MM.1S (cell line): ENCODE measurements at regions not wholly inside any gene's neighbourhood (a gene's known extent, or its start where the extent isn't known, plus 50 kb on each side); places are given as distances from the start of the nearest gene placed in this dataset.

Experiments
- DNase-seq: peaks from one replicate; pipeline ENCODE4 v3.0.0-alpha.2; 2015
- H2AFZ ChIP-seq: fragments of 300-600 bp; sonication (generic); 2 replicates; pipeline ENCODE4 v1.6.0; 2016; ENCODE audit warnings: antibody characterized with exemption, low read length
- H3F3A ChIP-seq: fragments of 300-600 bp; sonication (generic); 2 replicates; pipeline ENCODE4 v1.6.1; 2016; ENCODE audit warnings: mild to moderate bottlenecking, antibody characterized with exemption, low read length, moderate library complexity, mixed read lengths; ENCODE audit not compliant: insufficient read depth
- H3K27ac ChIP-seq: fragments of 300-600 bp; sonication (generic); 2 replicates; pipeline ENCODE4 v1.5.1; 2016; ENCODE audit warnings: mild to moderate bottlenecking, low read length
- H3K27me3 ChIP-seq: fragments of 300-600 bp; sonication (generic); replicated peaks from 2 replicates; pipeline ENCODE4 v1.6.0; 2016; ENCODE audit warnings: low read length; ENCODE audit not compliant: insufficient read depth
- H3K36me3 ChIP-seq: fragments of 300-600 bp; sonication (generic); replicated peaks from 2 replicates; pipeline ENCODE4 v1.6.1; 2016; ENCODE audit warnings: mild to moderate bottlenecking, low read length, mixed read lengths; ENCODE audit not compliant: insufficient read depth
- H3K4me1 ChIP-seq: fragments of 300-600 bp; sonication (generic); 2 replicates; pipeline ENCODE4 v1.6.1; 2016; ENCODE audit warnings: low read length, mixed read lengths
- H3K4me2 ChIP-seq: fragments of 300-600 bp; sonication (generic); 2 replicates; pipeline ENCODE4 v1.6.0; 2016; ENCODE audit warnings: low read depth, low read length
- H3K4me3 ChIP-seq: fragments of 300-600 bp; sonication (generic); 2 replicates; pipeline ENCODE4 v1.5.1; 2016; ENCODE audit warnings: low read length, mixed read lengths
- H3K79me2 ChIP-seq: fragments of 300-600 bp; sonication (generic); 2 replicates; pipeline ENCODE4 v1.6.1; 2016; ENCODE audit warnings: mixed run types, low read length, mixed read lengths
- H3K9ac ChIP-seq: fragments of 300-600 bp; sonication (generic); 2 replicates; pipeline ENCODE4 v1.6.1; 2016; ENCODE audit warnings: low read length, mixed read lengths
- H3K9me2 ChIP-seq: fragments of 300-600 bp; sonication (generic); replicated peaks from 2 replicates; pipeline ENCODE4 v1.6.1; 2016; ENCODE audit warnings: mild to moderate bottlenecking, low read length, mixed read lengths; ENCODE audit not compliant: insufficient read depth
- H3K9me3 ChIP-seq: fragments of 300-600 bp; sonication (generic); replicated peaks from 2 replicates; pipeline ENCODE4 v1.6.1; 2016; ENCODE audit warnings: mild to moderate bottlenecking, low read length, mixed read lengths; ENCODE audit not compliant: insufficient read depth
- H4K20me1 ChIP-seq: fragments of 300-600 bp; sonication (generic); 2 replicates; pipeline ENCODE4 v1.6.1; 2016; ENCODE audit warnings: mild to moderate bottlenecking, low read length, moderate library complexity, mixed read lengths; ENCODE audit not compliant: insufficient read depth
- CTCF ChIP-seq: fragments of 300-600 bp; sonication (generic); IDR thresholded peaks from 2 replicates; pipeline ENCODE4 v1.5.1; 2016; ENCODE audit warnings: antibody characterized with exemption, low read length, mixed read lengths
- EZH2 ChIP-seq: fragments of 300-600 bp; sonication (generic); optimal IDR thresholded peaks from 2 replicates; pipeline ENCODE3; 2017; ENCODE audit warnings: low read depth, mild to moderate bottlenecking, antibody characterized with exemption, low read length, mixed read lengths
- EZH2phosphoT487 ChIP-seq: fragments of 300-600 bp; sonication (generic); IDR thresholded peaks from 2 replicates; pipeline ENCODE4 v1.6.1; 2018; ENCODE audit warnings: antibody characterized with exemption, low read length

- no peak for DNase-seq
- no peaks in the 10 kb centered on the region for H4K20me1 ChIP-seq
These were observed 276.3 kb upstream of the RAG2 start for GRCh38 chr11:36874291-36874690.

GRCh38 chr11:36870361-36870760, 272.3 kb upstream of the RAG2 start:
- H3K4me2 ChIP-seq, result no peak overlapping the region
- no peak for DNase-seq
- no peak overlapping the region for H3K9ac ChIP-seq
- no peaks in the 10 kb centered on the region for H3K27me3 ChIP-seq
- no peak for TF ChIP-seq EZH2
- no peak for TF ChIP-seq CTCF
- no peak for TF ChIP-seq EZH2phosphoT487
- H3K4me3 ChIP-seq, result no peak overlapping the region
- H3K4me1 ChIP-seq, result no peaks in the 10 kb centered on the region
- H3F3A ChIP-seq, result no peaks in the 10 kb centered on the region
- no peaks in the 10 kb centered on the region for H4K20me1 ChIP-seq
- H2AFZ ChIP-seq, result no peak overlapping the region
- no peaks in the 10 kb centered on the region for H3K9me3 ChIP-seq
- H3K79me2 ChIP-seq, result no peaks in the 10 kb centered on the region
- H3K9me2 ChIP-seq, result no peaks in the 10 kb centered on the region
- no peaks in the 10 kb centered on the region for H3K36me3 ChIP-seq
- H3K27ac ChIP-seq, result no peak overlapping the region

More at GRCh38 chr11:36874291-36874690, 276.3 kb upstream of the RAG2 start:
- Histone ChIP-seq H3K9me2 (no peaks in the 10 kb centered on the region), H3F3A (no peaks in the 10 kb centered on the region), H3K4me2 (no peak overlapping the region), H2AFZ (no peak overlapping the region), H3K9me3 (no peaks in the 10 kb centered on the region), H3K79me2 (no peaks in the 10 kb centered on the region), H3K27ac (no peak overlapping the region), H3K4me1 (no peaks in the 10 kb centered on the region), H3K27me3 (no peaks in the 10 kb centered on the region), H3K4me3 (no peak overlapping the region), H3K9ac (no peak overlapping the region), H3K36me3 (no peaks in the 10 kb centered on the region)
- TF ChIP-seq EZH2phosphoT487, result no peak
- TF ChIP-seq EZH2, result no peak
- no peak for TF ChIP-seq CTCF

- H4K20me1 ChIP-seq, result no peaks in the 10 kb centered on the region
- DNase-seq, result no peak
- H3K9ac ChIP-seq, result no peak overlapping the region
- no peak overlapping the region for H3K4me3 ChIP-seq
- no peak overlapping the region for H3K4me2 ChIP-seq
- no peak for TF ChIP-seq EZH2phosphoT487
- no peak for TF ChIP-seq CTCF
- TF ChIP-seq EZH2, result no peak
- no peaks in the 10 kb centered on the region for H3K27me3 ChIP-seq
- no peaks in the 10 kb centered on the region for H3K9me3 ChIP-seq
- no peaks in the 10 kb centered on the region for H3K9me2 ChIP-seq
- H3K27ac ChIP-seq, result no peak overlapping the region
- H3K79me2 ChIP-seq, result no peaks in the 10 kb centered on the region
- no peak overlapping the region for H2AFZ ChIP-seq
- H3K4me1 ChIP-seq, result no peaks in the 10 kb centered on the region
- H3K36me3 ChIP-seq, result no peaks in the 10 kb centered on the region
- H3F3A ChIP-seq, result no peaks in the 10 kb centered on the region
These were observed 270.3 kb upstream of the RAG2 start for GRCh38 chr11:36868380-36868779.
